ENCODE measurements at regions not wholly inside any gene's neighbourhood (a gene's known extent, or its start where the extent isn't known, plus 50 kb on each side); places are given as distances from the start of the nearest gene placed in this dataset.
"Not testable (repeated sequence)": the region's sequence is repeated elsewhere in the genome, so short reads cannot be mapped to it uniquely, and the experiment has no call there.

DNA sequence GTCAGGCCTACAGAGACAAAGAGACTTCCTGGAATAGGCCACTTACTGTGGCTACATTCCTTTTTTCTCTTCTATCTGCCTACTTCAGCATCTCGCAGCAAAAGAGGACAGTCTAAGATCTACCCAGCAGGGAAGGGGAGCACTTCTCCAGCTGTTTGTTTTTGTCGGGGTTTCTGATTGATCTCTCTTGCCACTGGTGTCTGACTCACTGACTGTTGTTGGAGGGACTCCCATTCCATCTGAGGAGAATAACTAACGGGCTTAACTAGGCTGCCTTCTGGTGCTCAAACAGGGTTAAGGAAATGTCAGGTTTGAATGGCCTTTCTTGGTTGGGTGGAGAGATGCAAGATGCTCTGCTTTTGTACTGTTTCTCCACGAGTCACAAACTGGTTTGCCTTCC lies 100.2 kb upstream of the TMEM164 start:
- intact Hi-C loops (cut with micrococcal nuclease), result no loop called here
- Mint-ChIP-seq H3K4me1 (ENCODE audit: low read depth) (peaks cover 4% of the 10 kb centered on the region), H3K4me3 (ENCODE audit: low read depth) (no peak overlapping the region), H3K27ac (no peak overlapping the region), H3K27me3 (ENCODE audit: low read depth) (peaks cover 15% of the 10 kb centered on the region), H3K36me3 (ENCODE audit: low read depth) (no peaks in the 10 kb centered on the region), H3K9me3 (no peaks in the 10 kb centered on the region)
- DNase-seq (ENCODE audit: low spot score), result no peak

DNA sequence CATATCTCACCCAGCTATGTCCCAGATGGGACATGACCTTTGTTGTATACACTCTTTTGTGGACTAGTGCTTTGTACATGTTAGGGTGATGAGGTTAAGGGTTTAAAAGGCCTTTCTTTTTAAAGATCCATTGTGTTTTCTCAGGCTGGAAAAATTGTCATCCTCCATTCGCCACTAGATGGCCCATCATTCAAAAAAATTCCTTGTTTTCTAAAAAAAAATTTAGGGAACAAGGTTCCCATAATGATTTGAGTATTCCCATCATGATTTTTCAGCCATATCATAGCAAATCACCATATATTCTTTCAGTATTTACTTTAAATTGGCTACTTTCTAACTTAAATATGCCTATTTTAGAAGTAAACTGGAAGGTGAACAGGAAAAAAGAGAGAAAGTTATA lies 91.9 kb upstream of the TMEM164 start:
- H3K27me3 Mint-ChIP-seq (ENCODE audit: low read depth), result peaks cover 4% of the 10 kb centered on the region
- H3K4me1 Mint-ChIP-seq (ENCODE audit: low read depth), result no peaks in the 10 kb centered on the region
- H3K9me3 Mint-ChIP-seq, result no peaks in the 10 kb centered on the region
- H3K36me3 Mint-ChIP-seq (ENCODE audit: low read depth), result no peaks in the 10 kb centered on the region
- no peak overlapping the region for H3K4me3 Mint-ChIP-seq (ENCODE audit: low read depth)
- intact Hi-C loops (cut with micrococcal nuclease), result no loop called here
- no peak overlapping the region for H3K27ac Mint-ChIP-seq
- no peak for DNase-seq (ENCODE audit: low spot score)

- H3K27me3 Mint-ChIP-seq (ENCODE audit: low read depth); intact Hi-C loops (cut with micrococcal nuclease); H3K9me3 Mint-ChIP-seq; H3K4me3 Mint-ChIP-seq (ENCODE audit: low read depth); H3K4me1 Mint-ChIP-seq (ENCODE audit: low read depth); H3K36me3 Mint-ChIP-seq (ENCODE audit: low read depth); H3K27ac Mint-ChIP-seq; DNase-seq (ENCODE audit: low spot score): not testable (repeated sequence)
Measured at GRCh38 chrX:109912993-109913392, 89.9 kb upstream of the TMEM164 start.

DNA sequence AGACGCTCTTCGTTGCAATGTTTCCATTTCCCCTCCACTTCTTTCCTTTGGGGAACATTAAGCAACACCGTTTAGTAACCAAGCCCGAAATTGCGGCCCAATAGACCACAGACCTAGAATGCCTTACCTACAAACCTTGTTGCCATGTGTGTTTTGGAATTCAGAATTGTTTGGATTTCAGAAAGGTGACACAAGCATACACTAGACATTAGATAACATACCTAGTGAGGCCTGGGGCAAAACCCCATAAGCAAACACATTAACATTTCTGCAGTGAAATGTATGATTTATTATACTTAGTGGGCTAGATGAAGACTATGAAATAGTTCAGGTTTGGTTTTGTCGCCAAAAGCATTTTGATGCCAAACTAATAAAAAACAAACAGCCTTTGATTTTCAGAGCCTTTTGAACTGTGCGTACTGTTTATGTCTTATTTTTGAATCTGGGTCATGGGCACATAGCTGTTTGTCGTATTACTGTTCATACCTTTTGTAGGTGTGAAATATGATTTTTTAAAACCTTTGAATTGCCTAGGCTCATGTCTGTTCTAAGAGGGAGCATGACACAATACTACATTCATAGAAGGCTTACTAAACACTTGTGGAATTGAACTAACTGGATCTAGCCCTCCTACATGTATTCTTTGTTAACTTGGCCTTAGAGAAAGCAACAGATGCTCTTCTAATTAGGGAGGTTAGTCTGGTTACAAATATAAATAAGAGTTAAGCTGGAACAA lies 88.6 kb upstream of the TMEM164 start:
- H3K4me1 Mint-ChIP-seq (ENCODE audit: low read depth), result no peaks in the 10 kb centered on the region
- H3K9me3 Mint-ChIP-seq, result no peaks in the 10 kb centered on the region
- no peak overlapping the region for H3K27ac Mint-ChIP-seq
- intact Hi-C loops (cut with micrococcal nuclease), result no loop called here
- peaks cover under 1% of the 10 kb centered on the region for H3K27me3 Mint-ChIP-seq (ENCODE audit: low read depth)
- H3K36me3 Mint-ChIP-seq (ENCODE audit: low read depth), result no peaks in the 10 kb centered on the region
- DNase-seq (ENCODE audit: low spot score), result no peak
- H3K4me3 Mint-ChIP-seq (ENCODE audit: low read depth), result no peak overlapping the region

DNA sequence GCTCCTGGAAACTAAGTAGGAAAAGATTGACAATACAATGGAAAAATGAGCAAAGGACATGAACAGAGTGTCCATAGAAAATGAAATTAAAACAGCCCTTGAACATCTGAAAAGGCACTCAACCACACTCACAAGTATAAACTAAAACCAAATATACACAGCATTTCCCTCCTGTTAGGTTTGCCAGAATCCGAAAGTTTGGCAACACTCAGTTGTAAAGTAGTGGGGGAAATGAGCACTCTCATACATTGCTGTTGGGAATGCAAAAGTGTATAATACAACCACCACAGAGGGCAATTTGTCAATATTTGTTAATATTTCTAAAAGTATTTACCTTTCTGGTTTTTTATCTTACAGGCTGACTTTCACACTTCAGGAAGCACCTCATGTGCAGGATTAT lies 84.2 kb upstream of the TMEM164 start:
- H3K27me3 Mint-ChIP-seq (ENCODE audit: low read depth), result peaks cover 2% of the 10 kb centered on the region
- no peak for DNase-seq (ENCODE audit: low spot score)
- intact Hi-C loops (cut with micrococcal nuclease), result no loop called here
- no peak overlapping the region for H3K4me3 Mint-ChIP-seq (ENCODE audit: low read depth)
- no peaks in the 10 kb centered on the region for H3K9me3 Mint-ChIP-seq
- no peaks in the 10 kb centered on the region for H3K36me3 Mint-ChIP-seq (ENCODE audit: low read depth)
- H3K27ac Mint-ChIP-seq, result no peak overlapping the region
- no peaks in the 10 kb centered on the region for H3K4me1 Mint-ChIP-seq (ENCODE audit: low read depth)

DNA sequence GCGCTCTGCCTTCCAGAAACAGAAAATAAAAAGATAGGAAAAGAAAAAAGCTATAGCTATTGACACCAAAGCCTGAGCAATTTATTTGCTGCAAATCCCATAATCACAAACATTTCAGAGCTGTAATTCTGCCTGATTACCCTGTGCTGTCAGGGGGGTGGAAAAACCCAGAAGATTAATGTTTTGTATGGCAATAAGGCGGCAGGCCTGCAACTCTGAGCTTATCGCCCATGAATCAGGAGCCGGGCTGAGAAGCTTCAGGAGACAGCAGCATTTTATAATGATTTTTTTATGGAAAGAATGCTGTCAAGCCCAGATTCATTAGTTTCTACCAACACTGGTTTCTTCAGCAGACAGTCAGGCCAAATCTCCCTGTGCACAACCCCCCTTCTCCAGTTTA lies 82.6 kb upstream of the TMEM164 start:
- intact Hi-C loops (cut with micrococcal nuclease), result no loop called here
- Mint-ChIP-seq H3K36me3 (ENCODE audit: low read depth) (no peaks in the 10 kb centered on the region), H3K4me3 (ENCODE audit: low read depth) (no peak overlapping the region), H3K27me3 (ENCODE audit: low read depth) (peaks cover 2% of the 10 kb centered on the region), H3K9me3 (no peaks in the 10 kb centered on the region), H3K27ac (no peak overlapping the region), H3K4me1 (ENCODE audit: low read depth) (peaks cover 7% of the 10 kb centered on the region)
- DNase-seq (ENCODE audit: low spot score), result no peak

DNA sequence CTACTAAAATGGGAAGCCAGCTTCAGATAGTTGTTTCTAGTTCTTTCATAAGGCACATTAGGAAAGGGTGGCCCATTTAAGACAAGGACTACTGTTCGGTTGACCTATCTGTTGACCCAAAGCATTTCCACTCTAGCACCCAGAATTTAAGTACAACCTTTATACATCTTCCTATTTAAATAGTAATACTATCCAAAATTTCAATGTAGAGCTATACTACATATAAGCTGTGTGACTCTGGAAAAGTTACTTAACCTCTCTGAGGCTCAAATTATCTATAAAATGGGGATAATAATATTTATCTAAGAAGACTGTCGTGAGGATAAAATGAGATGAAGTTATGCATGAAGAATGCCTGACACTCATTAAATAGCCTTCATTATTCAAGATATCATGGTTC lies 82.0 kb upstream of the TMEM164 start:
- H3K27me3 Mint-ChIP-seq (ENCODE audit: low read depth), result peaks cover 2% of the 10 kb centered on the region
- DNase-seq (ENCODE audit: low spot score), result no peak
- no peaks in the 10 kb centered on the region for H3K36me3 Mint-ChIP-seq (ENCODE audit: low read depth)
- H3K4me1 Mint-ChIP-seq (ENCODE audit: low read depth), result peaks cover 8% of the 10 kb centered on the region
- H3K4me3 Mint-ChIP-seq (ENCODE audit: low read depth), result no peak overlapping the region
- no peak overlapping the region for H3K27ac Mint-ChIP-seq
- intact Hi-C loops (cut with micrococcal nuclease), result no loop called here
- H3K9me3 Mint-ChIP-seq, result no peaks in the 10 kb centered on the region

- Mint-ChIP-seq H3K36me3 (ENCODE audit: low read depth) (no peaks in the 10 kb centered on the region), H3K4me3 (ENCODE audit: low read depth) (no peak overlapping the region)
- intact Hi-C loops (cut with micrococcal nuclease), result no loop called here
Measured at GRCh38 chrX:109922190-109922589, 80.7 kb upstream of the TMEM164 start.

DNA sequence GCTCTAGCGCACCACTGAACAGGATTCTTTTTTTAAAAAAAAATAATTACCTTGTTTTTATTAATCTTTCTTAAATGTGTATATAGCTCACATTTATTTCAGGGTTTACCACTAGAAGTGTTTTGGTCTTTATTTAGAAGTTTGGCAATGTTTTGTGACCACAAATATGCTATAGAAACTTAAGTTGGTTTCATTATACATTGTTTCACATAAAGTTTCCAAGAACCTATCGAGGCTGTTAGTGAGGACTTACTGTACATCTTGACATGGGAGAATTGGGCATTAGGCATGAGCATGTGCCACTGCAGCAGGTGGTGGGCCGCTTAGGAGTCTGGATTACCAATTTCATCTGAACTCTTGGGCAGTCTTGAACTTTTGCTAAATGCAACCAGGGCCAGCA lies 77.9 kb upstream of the TMEM164 start:
- H3K36me3 Mint-ChIP-seq (ENCODE audit: low read depth); H3K4me1 Mint-ChIP-seq (ENCODE audit: low read depth); intact Hi-C loops (cut with micrococcal nuclease); DNase-seq (ENCODE audit: low spot score); H3K27ac Mint-ChIP-seq; H3K9me3 Mint-ChIP-seq; H3K27me3 Mint-ChIP-seq (ENCODE audit: low read depth): not testable (repeated sequence)
- peak overlapping the region; percentile 33 for H3K4me3 Mint-ChIP-seq (ENCODE audit: low read depth)

More at GRCh38 chrX:109922190-109922589, 80.7 kb upstream of the TMEM164 start:
- Mint-ChIP-seq H3K27ac (no peak overlapping the region), H3K4me1 (ENCODE audit: low read depth) (peaks cover 8% of the 10 kb centered on the region), H3K9me3 (no peaks in the 10 kb centered on the region), H3K27me3 (ENCODE audit: low read depth) (peaks cover 2% of the 10 kb centered on the region)
- no peak for DNase-seq (ENCODE audit: low spot score)

DNA sequence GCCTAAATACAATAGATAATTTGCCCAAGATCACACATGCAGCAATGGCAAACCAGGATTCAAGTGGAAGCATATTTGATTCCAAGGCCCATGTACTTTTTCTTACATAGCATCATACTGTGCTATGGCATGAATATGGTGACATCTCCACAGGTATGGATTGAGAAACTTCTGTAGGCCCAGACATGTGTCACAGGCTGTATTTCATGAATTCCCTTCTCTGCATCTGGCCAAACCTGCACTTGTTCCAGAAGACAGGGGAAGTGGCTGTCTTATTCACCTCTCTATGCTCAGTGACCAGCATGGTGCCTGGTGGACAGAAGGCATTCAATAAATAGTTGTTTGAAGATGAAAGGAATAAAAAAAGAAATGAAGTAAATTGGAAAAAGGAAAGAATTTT lies 77.3 kb upstream of the TMEM164 start:
- no peak overlapping the region for H3K27ac Mint-ChIP-seq
- no peaks in the 10 kb centered on the region for H3K9me3 Mint-ChIP-seq
- H3K4me3 Mint-ChIP-seq (ENCODE audit: low read depth), result no peak overlapping the region
- no peaks in the 10 kb centered on the region for H3K36me3 Mint-ChIP-seq (ENCODE audit: low read depth)
- intact Hi-C loops (cut with micrococcal nuclease), result no loop called here
- H3K4me1 Mint-ChIP-seq (ENCODE audit: low read depth), result peaks cover 8% of the 10 kb centered on the region
- H3K27me3 Mint-ChIP-seq (ENCODE audit: low read depth), result peaks cover 2% of the 10 kb centered on the region
- no peak for DNase-seq (ENCODE audit: low spot score)

DNA sequence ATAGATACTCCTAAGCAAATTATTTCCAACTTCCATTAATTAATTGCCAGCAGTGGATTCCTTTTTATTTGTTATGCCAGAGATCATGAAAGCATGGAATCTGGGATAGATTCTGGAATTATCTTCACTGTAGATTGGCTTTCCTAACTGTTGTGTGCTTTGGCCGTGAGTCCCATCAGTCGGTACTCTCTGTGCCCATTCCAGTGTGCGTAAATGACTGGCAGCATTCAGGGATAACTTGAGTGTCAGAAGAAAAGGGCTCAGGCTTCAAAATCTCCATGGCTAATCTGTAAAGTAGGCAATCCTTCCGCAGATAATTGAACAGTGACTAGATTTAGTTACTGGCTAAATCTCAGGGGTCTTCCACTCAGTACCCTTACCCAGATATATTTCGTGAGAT lies 76.8 kb upstream of the TMEM164 start:
- Mint-ChIP-seq H3K27ac (no peak overlapping the region), H3K36me3 (ENCODE audit: low read depth) (no peaks in the 10 kb centered on the region), H3K4me3 (ENCODE audit: low read depth) (no peak overlapping the region), H3K4me1 (ENCODE audit: low read depth) (peaks cover 8% of the 10 kb centered on the region), H3K9me3 (no peaks in the 10 kb centered on the region), H3K27me3 (ENCODE audit: low read depth) (peaks cover 2% of the 10 kb centered on the region)
- DNase-seq (ENCODE audit: low spot score), result no peak
- intact Hi-C loops (cut with micrococcal nuclease), result no loop called here

GRCh38 chrX:109926743-109927662 lies 75.9 kb upstream of the TMEM164 start:
- H3K27ac Mint-ChIP-seq, result no peak overlapping the region
- intact Hi-C loops (cut with micrococcal nuclease), result no loop called here

GRCh38 chrX:109927663-109928273 lies 75.1 kb upstream of the TMEM164 start:
- Mint-ChIP-seq H3K36me3 (ENCODE audit: low read depth) (no peaks in the 10 kb centered on the region), H3K9me3 (no peaks in the 10 kb centered on the region), H3K4me1 (ENCODE audit: low read depth) (peaks cover 8% of the 10 kb centered on the region), H3K4me3 (ENCODE audit: low read depth) (no peak overlapping the region), H3K27me3 (ENCODE audit: low read depth) (no peaks in the 10 kb centered on the region), H3K27ac (no peak overlapping the region)
- no peak for DNase-seq (ENCODE audit: low spot score)
- intact Hi-C loops (cut with micrococcal nuclease), result no loop called here

More at GRCh38 chrX:109926743-109927662, 75.9 kb upstream of the TMEM164 start:
- Mint-ChIP-seq H3K36me3 (ENCODE audit: low read depth) (no peaks in the 10 kb centered on the region), H3K4me1 (ENCODE audit: low read depth) (peaks cover 8% of the 10 kb centered on the region), H3K27me3 (ENCODE audit: low read depth) (no peaks in the 10 kb centered on the region), H3K9me3 (no peaks in the 10 kb centered on the region), H3K4me3 (ENCODE audit: low read depth) (no peak overlapping the region)
- DNase-seq (ENCODE audit: low spot score), result no peak

Measured in activated T-helper 2 cell treated with anti-CD3 and anti-CD28 coated beads, Interferon-gamma antibody, Interleukin-2, Interleukin-4, amounts not matched to agents 10 μg/mL and 5 μg/mL and 100 μg/mL, durations not matched to agents 14 hours and 24 hours and 36 hours (primary cell).